ENCODE measurements at regions not wholly inside any gene's neighbourhood (a gene's known extent, or its start where the extent isn't known, plus 50 kb on each side); places are given as distances from the start of the nearest gene placed in this dataset.

- TF ChIP-seq POLR2A (IDR thresholded peaks at IDR 0.05) (no peak), CTCF (IDR thresholded peaks at IDR 0.05) (no peak), POLR2AphosphoS5 (IDR thresholded peaks at IDR 0.05) (no peak), EP300 (IDR thresholded peaks at IDR 0.05; ENCODE audit: low read depth) (no peak)
Observed at GRCh38 chr4:66223068-66223703, 552.9 kb upstream of the EPHA5 start.
